Stimulated activated CD4-positive, alpha-beta T cell treated with anti-CD3 and anti-CD28 coated beads, Interleukin-1b, Interleukin-23, amount 100 ng/mL, for 4 hours (primary cell): ENCODE measurements at regions not wholly inside any gene's neighbourhood (a gene's known extent, or its start where the extent isn't known, plus 50 kb on each side); places are given as distances from the start of the nearest gene placed in this dataset.
A peak's percentile ranks its signal among the peaks of the same experiment; 100 is the strongest.

Experiments used
- DNase-seq, 2 donors: peaks; one replicate each; pipeline ENCODE4 v3.0.0-alpha.2; 2020; ENCODE audit warnings: low read depth in 2 of 2

DNA sequence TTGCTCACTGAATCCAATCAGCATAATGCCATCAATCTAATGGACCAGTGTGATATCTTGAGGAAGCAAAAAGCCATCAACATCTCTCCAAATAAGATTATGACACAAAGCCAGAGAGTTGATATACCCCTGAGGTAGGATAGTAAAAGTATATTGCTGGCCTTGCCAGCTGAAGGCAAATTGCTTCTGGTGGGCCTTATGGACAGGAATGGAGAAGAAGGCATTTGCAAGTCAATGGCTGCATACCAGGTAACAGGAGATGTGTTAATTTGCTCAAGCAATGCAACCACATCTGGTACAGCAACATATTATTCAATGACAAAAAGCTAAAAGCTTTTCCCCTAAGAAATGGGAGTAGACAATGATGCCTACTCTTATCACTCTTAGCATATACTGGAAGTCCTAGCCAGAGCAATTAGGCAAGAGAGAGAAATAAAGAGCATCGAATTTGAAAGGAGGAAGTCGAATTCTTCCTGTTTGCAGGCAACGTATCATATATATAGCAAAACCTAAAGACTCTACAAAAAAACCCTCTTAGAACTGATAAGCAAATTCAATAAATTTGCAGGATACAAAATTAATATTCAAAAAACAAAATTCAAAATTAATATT lies 216.1 kb upstream of the RASA1 start:
- no peak for DNase-seq

DNA sequence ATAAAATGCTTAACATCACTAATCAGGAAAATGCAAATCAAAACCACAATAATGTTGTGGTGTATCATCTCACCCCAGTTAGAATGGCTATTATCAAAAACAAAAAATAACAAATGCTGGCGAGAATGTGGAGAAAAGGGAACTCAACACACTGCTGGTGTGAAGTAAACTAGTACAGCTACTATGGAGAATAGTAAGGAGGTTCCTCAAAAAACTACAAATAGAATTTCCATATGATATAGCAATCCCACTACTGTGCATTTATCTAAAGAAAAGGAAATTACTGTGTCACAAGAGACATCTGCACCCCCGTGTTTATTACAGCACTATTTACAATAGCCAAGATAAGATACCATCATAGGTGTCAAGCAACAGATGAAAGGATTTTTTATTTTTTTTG lies 214.5 kb upstream of the RASA1 start:
- no peak for DNase-seq

GRCh38 chr5:87054821-87055220 lies 212.9 kb upstream of the RASA1 start:
- no peak for DNase-seq

- no peak for DNase-seq
These were observed 206.6 kb upstream of the RASA1 start for GRCh38 chr5:87061046-87061445.

DNA sequence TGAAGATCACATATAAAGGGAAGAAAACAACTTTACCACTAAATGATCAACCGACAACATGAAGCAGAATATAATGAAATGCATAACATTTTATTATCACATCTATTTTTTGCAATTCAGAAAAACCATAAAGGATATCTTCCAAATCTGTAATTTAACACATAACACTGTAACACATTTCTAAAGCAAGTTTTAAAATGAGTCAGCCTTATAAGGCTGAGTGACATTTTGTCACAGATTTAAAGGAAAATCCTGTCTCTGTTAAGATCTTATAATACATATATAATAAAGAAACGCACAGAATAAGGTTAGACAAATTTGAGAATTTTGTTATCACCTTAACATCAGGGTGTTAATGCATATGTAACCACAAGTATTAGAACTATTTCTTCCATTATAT lies 198.4 kb upstream of the RASA1 start:
- no peak for DNase-seq

DNA sequence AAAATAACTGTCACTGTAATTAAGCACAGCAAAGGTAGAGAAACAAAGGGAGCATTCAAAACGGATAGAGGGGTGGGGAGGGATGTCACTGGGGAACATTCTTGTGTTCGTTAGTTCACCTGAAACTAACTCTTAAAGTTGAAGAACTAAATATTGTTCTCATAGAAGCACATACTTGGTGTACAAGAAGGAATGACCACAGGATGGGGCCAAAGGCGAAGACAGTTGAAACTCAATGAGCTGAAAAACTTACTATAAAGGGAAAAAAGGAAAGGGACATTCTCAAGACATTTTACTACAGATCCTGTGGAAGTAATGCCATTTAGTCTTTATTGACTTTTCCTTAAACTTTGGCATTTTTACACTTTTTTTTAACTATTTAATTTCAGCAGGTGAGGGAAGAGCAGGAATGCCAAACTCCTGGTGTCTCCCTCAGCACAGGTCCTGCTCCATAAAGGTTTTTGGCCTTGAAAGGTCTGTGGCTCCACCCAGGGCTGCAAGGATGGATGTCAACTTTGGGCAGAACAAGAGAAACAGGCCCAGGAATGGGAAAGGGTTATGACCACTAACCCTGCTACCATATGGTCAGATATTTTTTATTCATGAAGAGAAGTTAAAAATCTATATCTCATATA lies 197.6 kb upstream of the RASA1 start:
- no peak for DNase-seq

DNA sequence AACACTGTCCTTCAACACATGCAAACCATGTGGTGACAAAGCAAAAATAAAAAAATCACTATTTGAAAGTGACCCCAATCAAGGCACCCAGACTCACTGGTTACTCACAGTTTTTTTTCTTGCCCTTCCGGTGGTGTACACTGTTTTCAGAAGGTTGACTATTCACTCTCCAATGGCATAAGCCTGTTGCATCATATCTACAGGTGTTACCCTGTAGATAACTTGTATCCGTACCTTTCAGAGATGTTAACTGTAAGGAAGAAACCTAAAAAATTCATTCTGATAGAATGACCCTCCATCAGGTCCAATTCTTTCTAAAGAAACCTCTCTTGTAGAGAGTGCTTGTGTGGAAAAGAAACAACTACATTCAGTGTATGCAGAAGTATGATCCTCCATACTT lies 193.6 kb upstream of the RASA1 start:
- no peak for DNase-seq

DNA sequence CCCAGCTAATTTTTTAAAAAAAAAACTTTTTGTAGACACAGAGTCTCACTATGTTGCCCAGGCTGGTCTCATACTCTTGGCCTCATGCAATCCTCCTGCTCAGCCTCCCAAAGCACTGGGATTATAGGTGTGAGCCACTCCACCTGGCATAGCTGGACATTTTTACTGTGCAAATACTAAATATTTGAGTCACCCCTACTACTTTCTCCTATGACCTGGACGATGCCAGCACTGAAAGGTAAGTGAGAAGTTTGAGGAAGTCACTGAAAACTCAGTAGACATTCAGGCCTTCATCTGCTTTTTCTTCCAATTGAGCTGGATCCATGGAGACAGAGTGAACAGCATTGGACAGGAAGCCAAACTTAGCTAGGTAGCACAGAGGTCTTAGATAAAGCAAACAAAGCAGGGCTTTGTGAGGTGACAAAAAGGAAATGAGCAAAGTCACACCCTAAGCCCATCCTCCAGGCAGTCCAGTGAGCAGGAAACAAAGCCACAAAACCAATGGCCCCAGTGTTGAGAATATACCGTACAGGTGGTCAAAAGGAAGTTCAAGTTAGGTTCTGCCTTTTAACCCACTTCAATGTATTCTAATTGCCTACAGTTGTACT lies 192.6 kb upstream of the RASA1 start:
- no peak for DNase-seq

GRCh38 chr5:87076411-87076810 lies 191.3 kb upstream of the RASA1 start:
- no peak for DNase-seq

- no peak for DNase-seq
These were observed 190.8 kb upstream of the RASA1 start for GRCh38 chr5:87076931-87077330.

GRCh38 chr5:87079219-87079618 lies 188.5 kb upstream of the RASA1 start:
- DNase-seq: no peak

GRCh38 chr5:87081016-87081415 lies 186.7 kb upstream of the RASA1 start:
- no peak for DNase-seq

- peak in 1 of 2 donors; percentile 28 for DNase-seq
These were observed 185.9 kb upstream of the RASA1 start for GRCh38 chr5:87081511-87082372.

- DNase-seq: no peak
These were observed 173.3 kb upstream of the RASA1 start for GRCh38 chr5:87094347-87094746.

- no peak for DNase-seq
These were observed 172.8 kb upstream of the RASA1 start for GRCh38 chr5:87094833-87095232.

DNA sequence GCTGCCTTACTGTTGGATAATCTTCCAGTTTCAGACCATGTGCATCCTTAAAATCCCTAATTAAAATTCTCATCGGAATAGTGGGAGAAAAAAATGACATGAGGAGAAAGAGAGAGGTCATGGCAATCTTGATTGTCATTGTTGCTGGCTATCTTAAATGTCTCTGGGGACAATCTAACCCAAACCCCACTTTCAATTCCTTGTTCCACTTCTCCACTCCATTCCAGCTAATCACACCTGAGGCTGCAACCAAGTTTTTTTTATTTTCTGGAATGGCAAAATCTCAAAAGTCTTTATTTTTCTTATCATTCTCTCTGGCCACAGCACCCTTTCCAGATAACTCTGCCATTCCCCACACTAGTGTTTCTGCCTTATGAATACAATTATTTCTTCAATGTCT lies 171.9 kb upstream of the RASA1 start:
- no peak for DNase-seq

DNA sequence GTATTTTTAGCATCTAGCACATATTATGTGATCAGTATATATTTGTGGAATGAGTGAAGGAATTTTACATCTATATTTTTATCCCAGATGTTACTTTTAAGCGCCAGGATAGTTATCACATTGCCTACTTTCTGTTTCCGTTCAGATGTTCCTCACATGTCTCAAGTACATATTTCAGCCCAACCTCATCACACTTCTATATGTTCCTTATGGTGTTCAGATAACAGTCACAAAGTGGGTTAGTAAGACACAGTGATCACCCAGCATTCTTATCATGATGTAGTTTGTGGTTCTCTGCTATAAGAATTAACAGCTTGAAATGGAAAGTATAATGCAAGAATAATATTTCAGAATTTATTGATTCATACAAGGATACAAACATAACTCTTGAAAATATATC lies 170.0 kb upstream of the RASA1 start:
- no peak for DNase-seq

GRCh38 chr5:87099291-87099839 lies 168.3 kb upstream of the RASA1 start:
- DNase-seq: no peak

DNA sequence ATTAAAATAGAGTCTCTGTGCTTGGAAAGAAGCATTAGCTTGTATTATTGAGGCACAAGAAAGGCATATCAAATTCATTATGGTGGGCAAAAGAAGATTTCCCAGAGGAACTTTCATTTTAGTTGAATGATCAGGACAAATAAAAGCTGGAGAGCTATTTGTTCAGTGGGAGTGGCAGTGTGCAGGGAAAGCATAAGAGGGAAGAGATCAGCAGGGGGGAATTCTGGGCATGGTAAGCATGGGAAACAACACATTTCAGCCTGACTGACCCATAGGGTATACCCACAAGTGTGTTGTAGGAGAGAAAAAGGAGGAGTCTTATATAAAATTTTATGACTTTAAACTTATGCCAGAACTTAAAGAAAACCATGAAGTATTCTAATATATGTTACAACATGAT lies 167.7 kb upstream of the RASA1 start:
- DNase-seq: no peak

GRCh38 chr5:87101321-87101720 lies 166.4 kb upstream of the RASA1 start:
- DNase-seq: no peak

DNA sequence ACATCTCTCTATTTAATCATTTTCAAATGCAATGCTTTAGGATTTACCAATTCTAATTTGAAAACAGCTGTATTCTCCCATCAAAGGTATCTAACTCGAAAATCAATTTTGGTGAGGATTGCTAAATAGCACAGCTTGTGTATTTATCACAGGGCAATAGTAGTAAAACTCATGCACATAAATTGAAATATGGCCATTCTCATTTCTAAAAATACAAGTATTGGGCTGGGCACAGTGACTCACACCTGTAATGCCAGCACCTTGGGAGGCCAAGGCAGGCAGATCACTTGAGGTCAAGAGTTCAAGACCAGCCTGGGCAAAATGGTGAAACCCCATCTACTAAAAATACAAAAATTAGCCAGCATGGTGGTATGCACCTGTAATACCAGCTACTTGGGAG lies 164.8 kb upstream of the RASA1 start:
- DNase-seq: no peak

- DNase-seq: no peak
These were observed 163.9 kb upstream of the RASA1 start for GRCh38 chr5:87103616-87104287.
